GM12878 (cell line): ENCODE measurements at regions not wholly inside any gene's neighbourhood (a gene's known extent, or its start where the extent isn't known, plus 50 kb on each side); places are given as distances from the start of the nearest gene placed in this dataset.

Experiments used
- ATAC-seq: fragments of 200-7000 bp; cut with Tn5 transposase; 3 replicates; pipeline ENCODE4 v1.9.1; 2020; ENCODE audit warnings: mild to moderate bottlenecking, moderate library complexity
- BruUV-seq: library from RNA; stranded (reverse); fragments of 400-500 nt; replicated peaks from 2 replicates; lab custom pipeline; 2021; lab: Mats Ljungman, UMichigan
- CTCF ChIA-PET: fragments of 300-600 bp; sonication (Branson Sonifier 250); formaldehyde crosslinking; extraction: SDS; loops from one replicate; lab custom pipeline; 2021; ENCODE audit warnings: inconsistent platforms; lab: Yijun Ruan, JAX
- POLR2A ChIA-PET: fragments of 350-600 bp; formaldehyde crosslinking; extraction: SDS; loops from one replicate; lab custom pipeline; 2021; ENCODE audit warnings: inconsistent platforms; lab: Charles Lee
- RAD21 ChIA-PET: fragments of 300-600 bp; sonication (Branson Sonifier 250); formaldehyde crosslinking; loops from one replicate; lab custom pipeline; 2023; ENCODE audit warnings: antibody characterized with exemption; ENCODE audit not compliant: unreplicated experiment; lab: Charles Lee
- SMC1A ChIA-PET: fragments of 300-600 bp; sonication (Branson Sonifier 250); formaldehyde crosslinking; loops from one replicate; lab custom pipeline; 2023; ENCODE audit not compliant: unreplicated experiment, uncharacterized antibody; lab: Charles Lee
- DNase-seq: peaks from one replicate; pipeline ENCODE4 v3.0.0-alpha.2; 2011; ENCODE audit warnings: low read depth, low spot score
- FAIRE-seq: peaks from 3 replicates; lab custom pipeline; 2011; peaks lifted over from hg19 to GRCh38; lab: Jason Lieb, UNC
- H2AFZ ChIP-seq: 2 replicates; pipeline ENCODE4 v1.6.0; 2011; ENCODE audit warnings: low read depth, low read length, control low read depth; ENCODE audit not compliant: control insufficient read depth
- H3K27ac ChIP-seq: 2 replicates; pipeline ENCODE4 v1.5.1; 2011; ENCODE audit warnings: control low read depth; ENCODE audit not compliant: control insufficient read depth, insufficient read depth
- H3K27me3 ChIP-seq, 2 experiments: replicated peaks in 1 of 2; 2 replicates each; pipeline versions ENCODE4 v1.6.0 to v1.6.1; 2011; ENCODE audit warnings: low read length in 1 of 2; ENCODE audit not compliant: control insufficient read depth in 2 of 2, insufficient read depth in 2 of 2
- H3K36me3 ChIP-seq, 2 experiments: 2 replicates each; pipeline ENCODE4 v1.5.1; 2011; ENCODE audit warnings: low read length in 1 of 2; ENCODE audit not compliant: control insufficient read depth in 2 of 2, insufficient read depth in 2 of 2
- H3K4me1 ChIP-seq: 2 replicates; pipeline ENCODE4 v1.6.1; 2011; ENCODE audit warnings: mild to moderate bottlenecking, low read length, moderate library complexity, mixed read lengths; ENCODE audit not compliant: control insufficient read depth, insufficient read depth
- H3K4me2 ChIP-seq: 2 replicates; pipeline ENCODE4 v1.6.0; 2011; ENCODE audit warnings: control low read depth; ENCODE audit not compliant: control insufficient read depth, insufficient read depth
- H3K4me3 ChIP-seq: fragments of 200-600 bp; sonication (generic); 2 replicates; pipeline ENCODE4 v1.5.1; 2016
- H3K79me2 ChIP-seq: 2 replicates; pipeline ENCODE4 v1.6.0; 2011; ENCODE audit warnings: low read length; ENCODE audit not compliant: control insufficient read depth, insufficient read depth
- H3K9ac ChIP-seq: 2 replicates; pipeline ENCODE4 v1.8.0; 2011; ENCODE audit warnings: low read length, control low read depth, mixed read lengths; ENCODE audit not compliant: control insufficient read depth, insufficient read depth
- H3K9me3 ChIP-seq: replicated peaks from 3 replicates; pipeline ENCODE4 v1.5.1; 2011; ENCODE audit warnings: mild to moderate bottlenecking, low read length; ENCODE audit not compliant: control insufficient read depth, insufficient read depth
- H4K20me1 ChIP-seq: 2 replicates; pipeline ENCODE4 v1.6.0; 2011; ENCODE audit not compliant: control insufficient read depth, insufficient read depth
- CBX3 ChIP-seq: fragments of 200-600 bp; sonication (generic); IDR thresholded peaks from 2 replicates; pipeline ENCODE4 v1.6.1; 2016; ENCODE audit warnings: low read depth, borderline replicate concordance
- CBX5 ChIP-seq: sonication (generic); IDR thresholded peaks from 2 replicates; pipeline ENCODE4 v1.6.1; 2016; ENCODE audit warnings: low read depth, moderate library complexity, mild to moderate bottlenecking, inconsistent platforms
- CEBPB ChIP-seq, 2 experiments: fragments of 150-350 bp in 1 of 2; IDR thresholded peaks; 2 replicates each; pipeline ENCODE4 v1.6.1; 2012 to 2014; ENCODE audit warnings: low read depth in 2 of 2, low read length in 2 of 2, borderline replicate concordance in 1 of 2, inconsistent platforms in 1 of 2
- HDAC2 ChIP-seq: fragments of 200-600 bp; sonication (generic); IDR thresholded peaks from 2 replicates; pipeline ENCODE4 v1.6.1; 2017
- PAX5 ChIP-seq: IDR thresholded peaks from 2 replicates; pipeline ENCODE4 v1.6.1; 2011; ENCODE audit warnings: low read depth, low read length, borderline replicate concordance
- RAD51 ChIP-seq: fragments of 450-650 bp; IDR thresholded peaks from 2 replicates; pipeline ENCODE4 v1.6.1; 2016; ENCODE audit warnings: moderate library complexity, mild to moderate bottlenecking, inconsistent platforms
- SMAD5 ChIP-seq: IDR thresholded peaks from 2 replicates; pipeline ENCODE4 v1.6.1; 2016; ENCODE audit warnings: antibody characterized with exemption, low read depth
- SREBF1 ChIP-seq: IDR thresholded peaks from 2 replicates; pipeline ENCODE4 v1.6.1; 2012; ENCODE audit warnings: mild to moderate bottlenecking, low read length
- TCF3 ChIP-seq: IDR thresholded peaks from 2 replicates; pipeline ENCODE4 v1.6.1; 2012; ENCODE audit warnings: low read depth, mild to moderate bottlenecking, low read length, borderline replicate concordance; ENCODE audit not compliant: insufficient read depth
- WGBS: methylation state at CpG from one replicate; pipeline ENCODE4 v1.1.6; 2016; ENCODE audit warnings: low lambda C conversion rate; ENCODE audit not compliant: insufficient replicate concordance, insufficient coverage; ENCODE audit errors: missing lambda C conversion rate; 5-methylcytosine and 5-hydroxymethylcytosine counted together
- in situ Hi-C: fragments of 300-500 bp; cut with MboI; formaldehyde crosslinking; loops from 9 replicates; pipeline ENCODE4 v1.14.3; 2018; ENCODE audit warnings: mixed read lengths
- intact Hi-C: fragments of 100-400 bp; cut with micrococcal nuclease; formaldehyde crosslinking; loops from one replicate; pipeline ENCODE4 v1.14.2; 2022; ENCODE audit not compliant: unreplicated experiment
- TF ChIP-seq, protein P1 (sequence below): fragments of 450-650 bp; IDR thresholded peaks from 2 replicates; pipeline ENCODE4 v1.6.1; 2016; ENCODE audit warnings: mild to moderate bottlenecking
- TF ChIP-seq, protein P2 (sequence below): IDR thresholded peaks from 2 replicates; pipeline ENCODE4 v1.6.1; 2012; ENCODE audit warnings: mild to moderate bottlenecking, low read depth, low read length

DNA sequence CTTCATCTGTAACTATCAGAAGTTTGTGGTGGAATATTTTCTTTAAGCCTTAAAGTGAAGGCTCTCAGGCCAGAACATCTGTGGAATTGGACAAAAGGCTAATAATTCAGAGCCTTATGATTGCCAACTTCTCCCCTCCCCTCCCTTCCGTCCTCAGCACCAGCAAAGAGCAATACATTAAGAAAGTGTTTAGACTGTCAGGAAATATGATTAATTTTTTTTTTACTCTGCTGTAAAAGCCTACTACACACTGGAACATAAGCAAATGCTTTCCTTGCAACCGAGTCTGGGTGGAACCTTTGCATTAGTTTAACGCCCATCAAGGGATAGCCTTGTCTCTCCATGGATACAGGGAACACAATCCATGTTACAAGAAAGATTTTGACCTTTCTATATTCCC, 110.3 kb upstream of the TARS1 start:
- POLR2A ChIA-PET: no interaction called here
- BruUV-seq: no TSS peak
- no peak overlapping the region for H3K4me3 ChIP-seq
- 3% methylated on average over 3 of the region's 3 CpGs for WGBS
- H3K9me3 ChIP-seq: no peaks in the 10 kb centered on the region
- CTCF ChIA-PET: interaction anchor here (1.1 kb wide), 1 partner anchor 605 kb away, joined by 3 read pairs; no protein-coding TSS in a partner anchor
- DNase-seq (no peak), FAIRE-seq (no peak), ATAC-seq (no peak)
- H3K27ac ChIP-seq: no peak overlapping the region
- no peak overlapping the region for H2AFZ ChIP-seq
- H3K9ac ChIP-seq: no peak overlapping the region
- intact Hi-C loops (no loop called here), in situ Hi-C loops (no loop called here)
- no peaks in the 10 kb centered on the region for H3K36me3 ChIP-seq
- H3K4me2 ChIP-seq: no peak overlapping the region
- H4K20me1 ChIP-seq: no peaks in the 10 kb centered on the region
- TF ChIP-seq CBX5 (no peak), TCF3 (no peak), SMAD5 (no peak), RAD51 (no peak), SREBF1 (no peak), PAX5 (no peak), HDAC2 (no peak), CBX3 (no peak), CEBPB (IDR thresholded peaks at IDR 0.05; ENCODE audit: borderline replicate concordance in 1 of 2, low read depth in 2 of 2, low read length in 2 of 2) (no peak)
- TF ChIP-seq, protein P1, sequence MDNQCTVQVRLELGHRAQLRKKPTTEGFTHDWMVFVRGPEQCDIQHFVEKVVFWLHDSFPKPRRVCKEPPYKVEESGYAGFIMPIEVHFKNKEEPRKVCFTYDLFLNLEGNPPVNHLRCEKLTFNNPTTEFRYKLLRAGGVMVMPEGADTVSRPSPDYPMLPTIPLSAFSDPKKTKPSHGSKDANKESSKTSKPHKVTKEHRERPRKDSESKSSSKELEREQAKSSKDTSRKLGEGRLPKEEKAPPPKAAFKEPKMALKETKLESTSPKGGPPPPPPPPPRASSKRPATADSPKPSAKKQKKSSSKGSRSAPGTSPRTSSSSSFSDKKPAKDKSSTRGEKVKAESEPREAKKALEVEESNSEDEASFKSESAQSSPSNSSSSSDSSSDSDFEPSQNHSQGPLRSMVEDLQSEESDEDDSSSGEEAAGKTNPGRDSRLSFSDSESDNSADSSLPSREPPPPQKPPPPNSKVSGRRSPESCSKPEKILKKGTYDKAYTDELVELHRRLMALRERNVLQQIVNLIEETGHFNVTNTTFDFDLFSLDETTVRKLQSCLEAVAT: no peak
- TF ChIP-seq, protein P2, sequence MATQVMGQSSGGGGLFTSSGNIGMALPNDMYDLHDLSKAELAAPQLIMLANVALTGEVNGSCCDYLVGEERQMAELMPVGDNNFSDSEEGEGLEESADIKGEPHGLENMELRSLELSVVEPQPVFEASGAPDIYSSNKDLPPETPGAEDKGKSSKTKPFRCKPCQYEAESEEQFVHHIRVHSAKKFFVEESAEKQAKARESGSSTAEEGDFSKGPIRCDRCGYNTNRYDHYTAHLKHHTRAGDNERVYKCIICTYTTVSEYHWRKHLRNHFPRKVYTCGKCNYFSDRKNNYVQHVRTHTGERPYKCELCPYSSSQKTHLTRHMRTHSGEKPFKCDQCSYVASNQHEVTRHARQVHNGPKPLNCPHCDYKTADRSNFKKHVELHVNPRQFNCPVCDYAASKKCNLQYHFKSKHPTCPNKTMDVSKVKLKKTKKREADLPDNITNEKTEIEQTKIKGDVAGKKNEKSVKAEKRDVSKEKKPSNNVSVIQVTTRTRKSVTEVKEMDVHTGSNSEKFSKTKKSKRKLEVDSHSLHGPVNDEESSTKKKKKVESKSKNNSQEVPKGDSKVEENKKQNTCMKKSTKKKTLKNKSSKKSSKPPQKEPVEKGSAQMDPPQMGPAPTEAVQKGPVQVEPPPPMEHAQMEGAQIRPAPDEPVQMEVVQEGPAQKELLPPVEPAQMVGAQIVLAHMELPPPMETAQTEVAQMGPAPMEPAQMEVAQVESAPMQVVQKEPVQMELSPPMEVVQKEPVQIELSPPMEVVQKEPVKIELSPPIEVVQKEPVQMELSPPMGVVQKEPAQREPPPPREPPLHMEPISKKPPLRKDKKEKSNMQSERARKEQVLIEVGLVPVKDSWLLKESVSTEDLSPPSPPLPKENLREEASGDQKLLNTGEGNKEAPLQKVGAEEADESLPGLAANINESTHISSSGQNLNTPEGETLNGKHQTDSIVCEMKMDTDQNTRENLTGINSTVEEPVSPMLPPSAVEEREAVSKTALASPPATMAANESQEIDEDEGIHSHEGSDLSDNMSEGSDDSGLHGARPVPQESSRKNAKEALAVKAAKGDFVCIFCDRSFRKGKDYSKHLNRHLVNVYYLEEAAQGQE: no peak
- no peaks in the 10 kb centered on the region for H3K4me1 ChIP-seq
- SMC1A ChIA-PET: no interaction called here
- no peaks in the 10 kb centered on the region for H3K79me2 ChIP-seq
- H3K27me3 ChIP-seq: no peaks in the 10 kb centered on the region
- RAD21 ChIA-PET: no interaction called here
